GM23248 (cell line): ENCODE measurements at regions not wholly inside any gene's neighbourhood (a gene's known extent, or its start where the extent isn't known, plus 50 kb on each side); places are given as distances from the start of the nearest gene placed in this dataset.

ENCODE experiments used
- EZH2 ChIP-seq: fragments of 200-600 bp; sonication (generic); IDR thresholded peaks from 2 replicates; pipeline ENCODE4 v1.6.1; 2018; ENCODE audit warnings: antibody characterized with exemption, mild to moderate bottlenecking; ENCODE audit not compliant: insufficient read depth, poor library complexity, severe bottlenecking
- EZH2phosphoT487 ChIP-seq: fragments of 200-600 bp; sonication (generic); IDR thresholded peaks from 2 replicates; pipeline ENCODE4 v1.6.1; 2018; ENCODE audit warnings: antibody characterized with exemption, moderate library complexity, mild to moderate bottlenecking, low read depth; ENCODE audit not compliant: insufficient read depth

- TF ChIP-seq EZH2phosphoT487 = no peak
- TF ChIP-seq EZH2 = no peak
Measured at GRCh38 chr6:169376458-169376857, 122.8 kb upstream of the THBS2 start.
